ENCODE measurements at regions not wholly inside any gene's neighbourhood (a gene's known extent, or its start where the extent isn't known, plus 50 kb on each side); places are given as distances from the start of the nearest gene placed in this dataset.
"Not testable (repeated sequence)": the region's sequence is repeated elsewhere in the genome, so short reads cannot be mapped to it uniquely, and the experiment has no call there.

DNA sequence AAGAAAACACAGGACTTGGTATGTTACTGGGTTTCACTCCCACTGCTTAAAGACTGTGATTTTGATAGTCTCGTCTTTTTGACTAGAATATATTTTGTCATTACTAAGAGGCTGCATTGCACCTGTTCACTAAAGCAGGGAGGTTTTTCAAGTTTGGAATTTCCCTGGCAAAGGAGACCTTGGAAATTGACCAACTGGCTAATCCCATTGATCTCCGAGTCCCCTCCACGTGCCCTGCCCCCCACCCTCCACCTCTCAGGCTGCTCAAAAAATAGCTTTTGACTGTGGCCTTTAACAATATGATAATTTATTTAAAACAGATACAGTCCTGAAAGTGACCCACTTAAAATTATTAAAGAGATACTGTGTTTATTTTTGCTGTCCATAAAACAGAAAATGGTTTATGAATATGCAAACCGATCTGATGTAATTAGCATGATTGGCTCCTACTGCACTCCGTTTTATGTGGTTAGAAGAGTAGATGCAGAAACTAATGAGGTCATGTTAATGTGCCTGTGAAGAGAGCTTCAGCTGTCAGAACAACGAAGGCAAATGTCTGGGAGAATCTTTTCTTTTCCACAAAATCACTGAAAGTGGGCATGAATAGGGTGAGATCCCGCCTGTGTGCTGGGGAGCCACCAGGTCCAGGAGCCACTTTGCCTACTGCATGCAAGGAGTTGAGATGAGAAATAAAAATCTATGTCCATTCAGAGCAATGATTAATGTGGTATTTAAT, 361.5 kb downstream of the RRAGC start:
- DNase-seq = no peak

DNA sequence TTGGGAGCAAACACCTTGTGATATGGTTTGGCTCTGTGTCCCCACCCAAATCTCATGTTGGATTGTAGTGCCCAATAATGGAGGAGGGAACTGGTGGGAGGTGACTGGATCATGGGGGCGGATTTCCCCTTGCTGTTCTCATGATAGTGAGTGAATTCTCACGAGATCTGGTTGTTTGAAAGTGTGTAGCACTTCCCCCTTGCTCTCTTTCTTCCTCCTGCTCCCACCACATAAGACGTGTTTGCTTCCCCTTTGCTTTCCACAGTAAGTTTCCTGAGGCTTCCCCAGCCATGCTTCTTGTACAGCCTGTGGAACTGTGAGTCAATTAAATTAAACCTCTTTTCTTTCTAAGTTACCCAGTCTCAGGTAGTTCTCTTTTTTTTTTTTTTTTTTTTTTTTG, 366.3 kb downstream of the RRAGC start:
- DNase-seq = not testable (repeated sequence)

DNA sequence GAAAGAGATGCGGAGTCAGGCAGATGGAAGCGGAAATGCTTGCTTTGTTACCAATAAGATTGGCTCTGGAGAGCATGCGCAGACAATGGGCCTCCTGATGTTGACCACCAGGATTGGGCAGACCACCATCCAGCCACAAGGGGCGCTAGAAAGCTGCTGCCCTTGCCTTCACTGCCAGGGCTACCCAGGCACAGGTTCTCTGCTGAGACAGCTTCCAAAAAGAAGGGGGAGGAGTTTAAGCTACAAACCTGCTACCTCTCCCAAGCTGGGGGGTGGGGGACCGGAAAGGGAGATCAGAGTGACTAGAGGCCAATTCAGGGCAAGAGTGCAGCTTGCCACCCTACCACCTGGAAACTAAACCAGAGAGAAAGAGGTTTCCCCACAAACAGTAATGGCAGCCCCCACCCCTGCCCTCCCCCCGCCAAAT, 369.7 kb downstream of the RRAGC start:
- no peak for DNase-seq

DNA sequence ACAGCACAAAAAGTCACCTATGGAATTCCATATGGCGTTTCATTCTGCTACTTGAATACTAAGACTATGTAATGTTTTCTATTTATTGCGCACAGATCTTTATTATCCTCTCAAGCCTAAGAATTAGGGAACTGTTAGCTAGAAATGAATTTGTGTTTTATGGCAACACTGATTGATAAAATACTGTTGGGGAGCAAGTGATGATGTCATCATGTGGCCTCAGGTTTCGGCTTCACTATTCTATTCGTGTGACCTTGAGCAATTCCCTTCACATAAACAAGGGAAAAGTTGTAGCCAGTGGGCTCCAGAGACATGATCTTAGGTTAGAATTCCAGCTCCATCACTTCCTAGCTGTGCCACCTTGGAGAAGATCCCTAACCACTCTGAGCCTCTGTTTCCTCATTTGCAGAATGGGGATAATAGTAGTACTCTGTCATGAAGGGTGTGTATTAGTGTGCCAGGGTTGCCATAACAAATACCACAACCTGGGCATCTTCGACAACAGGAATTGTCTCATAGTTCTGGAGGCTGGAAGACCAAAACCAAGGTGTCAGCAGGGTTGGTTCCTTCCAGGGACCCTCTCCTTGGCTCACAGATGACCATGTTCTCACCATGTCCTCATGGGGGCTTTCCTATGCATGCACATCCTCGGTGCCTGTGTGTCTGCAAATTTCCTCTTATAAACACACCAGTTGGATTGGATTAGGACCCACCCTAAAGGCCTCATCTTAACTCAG, 371.2 kb downstream of the RRAGC start:
- no peak for DNase-seq

GRCh38 chr1:38487396-38487795, 372.2 kb downstream of the RRAGC start:
- no peak for DNase-seq

GRCh38 chr1:38486085-38486484, 373.5 kb downstream of the RRAGC start:
- no peak for DNase-seq

GRCh38 chr1:38481871-38482826, 377.4 kb downstream of the RRAGC start:
- DNase-seq = no peak

DNA sequence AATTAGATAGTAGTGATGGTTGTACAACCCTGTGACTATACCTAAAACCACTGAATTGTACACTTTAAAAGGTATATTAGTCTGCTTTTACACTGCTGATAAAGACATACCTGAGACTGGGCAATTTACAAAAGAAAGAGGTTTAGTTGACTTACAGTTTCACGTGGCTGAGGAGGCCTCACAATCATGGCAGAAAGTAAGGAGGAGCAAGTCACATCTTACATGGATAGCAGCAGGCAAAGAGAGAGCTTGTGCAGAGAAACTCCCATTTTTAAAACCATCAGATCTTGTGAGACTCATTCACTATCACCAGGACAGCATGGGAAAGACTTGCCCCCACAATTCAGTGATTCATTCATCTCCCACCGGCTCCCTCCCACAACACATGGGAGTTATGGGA, 379.9 kb downstream of the RRAGC start:
- not testable (repeated sequence) for DNase-seq

DNA sequence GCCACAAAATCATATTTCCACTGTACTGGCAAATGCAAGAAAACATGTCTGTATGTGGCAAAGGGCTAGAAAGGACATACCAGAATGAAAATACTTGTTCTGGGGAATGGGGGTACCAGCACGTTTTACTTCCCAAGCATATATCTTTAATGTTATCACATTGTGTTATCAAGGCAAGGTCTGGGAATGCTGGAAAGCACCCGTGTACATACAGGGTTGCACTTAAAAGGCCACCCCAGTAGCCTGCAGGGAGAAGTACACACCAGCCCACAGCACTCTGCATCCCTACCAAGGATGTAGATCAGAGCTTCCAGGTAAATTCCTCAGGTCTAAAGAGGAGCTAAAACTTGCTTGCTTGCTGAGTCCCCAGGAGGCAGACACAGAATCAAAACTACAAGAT, 381.8 kb downstream of the RRAGC start:
- DNase-seq = no peak

DNA sequence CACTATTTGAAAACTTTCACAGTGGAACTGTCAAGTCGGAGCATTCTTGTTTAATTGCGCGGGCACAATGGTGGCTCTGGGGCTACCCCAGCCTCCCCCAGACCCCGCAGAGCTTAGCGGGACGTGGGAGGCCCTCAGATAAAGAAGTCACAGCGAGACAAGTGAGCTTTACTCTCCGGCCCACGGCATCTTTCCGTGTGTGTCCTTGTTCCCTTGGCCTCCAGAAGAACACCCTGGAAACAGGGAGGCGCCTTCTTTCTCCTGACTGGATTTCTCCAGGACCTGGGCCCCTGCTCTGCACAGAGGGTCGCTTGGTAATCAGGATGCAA, 382.8 kb downstream of the RRAGC start:
- no peak for DNase-seq

DNA sequence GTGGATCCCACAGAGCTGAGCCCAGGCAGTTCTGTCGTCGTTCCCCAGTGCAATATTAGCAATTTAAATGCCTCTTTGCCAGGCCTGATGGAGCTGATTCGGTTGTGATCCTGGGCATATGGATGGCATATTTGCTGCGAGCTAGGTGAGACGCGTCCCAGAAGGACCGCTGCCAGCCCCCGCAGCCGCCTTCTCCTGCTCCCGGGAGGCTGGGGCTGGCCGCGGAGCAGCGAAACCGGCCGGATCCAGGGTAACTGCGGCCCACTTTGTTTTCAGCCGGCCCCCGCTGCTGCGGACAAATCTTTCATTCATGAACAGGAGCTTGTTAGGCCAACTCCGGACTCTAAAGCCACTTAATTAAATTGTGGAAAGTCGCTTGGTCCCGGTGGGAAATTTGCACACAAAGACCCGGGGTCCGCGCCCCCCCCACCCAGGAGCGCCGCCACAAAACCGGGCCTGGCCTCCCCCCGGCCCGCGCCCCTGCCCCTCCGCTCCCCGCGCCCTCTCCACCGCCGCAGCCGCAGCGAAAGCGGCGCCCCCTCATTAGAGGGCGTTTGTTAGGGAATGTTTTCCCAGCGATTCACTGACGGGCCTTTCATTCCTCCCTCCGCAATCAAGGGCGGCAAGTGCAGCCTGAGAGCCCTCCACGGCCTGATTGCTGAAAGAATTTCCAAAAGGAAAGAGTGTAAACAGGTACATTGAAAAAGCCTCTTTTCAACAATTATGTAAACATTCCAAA, 383.3 kb downstream of the RRAGC start:
- no peak for DNase-seq

- DNase-seq = no peak
Observed at GRCh38 chr1:38475624-38476005, 384.0 kb downstream of the RRAGC start.

- DNase-seq = no peak
Observed at GRCh38 chr1:38474738-38475623, 384.6 kb downstream of the RRAGC start.

GRCh38 chr1:38466487-38466886, 393.1 kb downstream of the RRAGC start:
- DNase-seq = no peak

DNA sequence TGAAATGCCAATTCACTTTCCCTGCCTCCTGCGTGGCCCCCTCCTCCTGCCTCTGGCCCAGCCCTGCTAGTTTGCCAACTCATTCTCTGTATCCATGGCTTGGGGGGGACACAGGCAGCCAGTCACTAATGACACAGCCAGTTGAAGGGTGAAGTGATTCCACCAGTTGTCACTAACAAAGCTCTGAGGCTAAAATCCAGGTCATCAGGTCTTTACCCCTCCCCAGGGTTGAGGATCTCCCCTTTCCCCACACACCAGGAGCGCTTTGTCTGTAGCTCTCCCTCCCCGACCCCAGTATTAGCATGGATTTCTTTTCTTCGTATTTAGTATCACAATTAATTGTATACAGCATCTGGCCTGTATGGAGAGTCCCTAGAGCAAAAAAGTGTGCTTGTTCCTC, 394.1 kb downstream of the RRAGC start:
- DNase-seq = no peak

DNA sequence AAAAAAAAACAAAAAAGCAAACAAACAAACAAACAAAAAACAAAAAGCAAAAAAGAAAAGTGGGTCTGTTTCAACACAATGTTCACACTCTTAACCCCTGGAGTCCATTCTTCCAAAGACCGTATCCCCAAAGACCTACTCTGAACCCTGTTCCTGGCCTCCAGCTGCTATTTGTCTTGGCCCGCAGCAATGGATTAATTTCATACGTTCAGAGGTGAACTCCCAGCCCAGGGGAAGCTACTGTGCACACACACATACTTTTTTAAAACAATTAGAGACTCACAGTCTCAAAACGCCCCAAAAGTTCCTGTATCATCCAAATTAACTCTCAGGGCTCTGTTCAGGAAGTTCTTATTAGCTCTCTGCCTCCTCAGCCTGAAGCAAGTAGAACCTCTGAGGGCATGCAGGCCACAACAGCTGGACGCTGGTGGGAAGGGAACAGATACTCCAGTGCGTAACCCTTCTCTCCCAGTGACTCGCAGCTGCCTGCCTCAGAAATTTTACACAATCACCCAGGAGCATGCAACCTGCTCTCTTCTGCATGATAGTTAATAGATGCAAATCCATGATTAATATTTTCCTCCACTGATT, 395.4 kb downstream of the RRAGC start:
- DNase-seq = no peak

DNA sequence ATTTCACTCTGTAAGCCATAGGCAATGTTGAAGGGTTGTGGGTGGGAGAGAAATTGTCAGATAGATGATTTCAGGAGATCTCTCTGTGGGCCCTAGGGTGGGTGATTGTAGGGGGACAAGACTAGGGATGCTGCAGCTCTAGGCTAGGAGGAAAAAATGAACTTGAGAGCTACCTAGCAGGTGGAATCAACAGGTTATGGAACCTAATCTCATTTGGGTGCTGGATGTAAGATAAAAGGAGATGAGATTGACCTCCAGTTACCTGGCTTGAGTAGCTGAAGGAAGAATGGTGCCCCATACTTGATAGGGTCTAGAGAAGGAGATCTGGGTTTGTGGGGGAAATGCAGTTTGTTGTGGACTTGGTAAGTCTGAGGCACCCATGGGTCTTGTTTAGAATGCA, 396.5 kb downstream of the RRAGC start:
- no peak for DNase-seq

- DNase-seq = no peak
Observed at GRCh38 chr1:38456531-38456876, 403.1 kb downstream of the RRAGC start.

DNA sequence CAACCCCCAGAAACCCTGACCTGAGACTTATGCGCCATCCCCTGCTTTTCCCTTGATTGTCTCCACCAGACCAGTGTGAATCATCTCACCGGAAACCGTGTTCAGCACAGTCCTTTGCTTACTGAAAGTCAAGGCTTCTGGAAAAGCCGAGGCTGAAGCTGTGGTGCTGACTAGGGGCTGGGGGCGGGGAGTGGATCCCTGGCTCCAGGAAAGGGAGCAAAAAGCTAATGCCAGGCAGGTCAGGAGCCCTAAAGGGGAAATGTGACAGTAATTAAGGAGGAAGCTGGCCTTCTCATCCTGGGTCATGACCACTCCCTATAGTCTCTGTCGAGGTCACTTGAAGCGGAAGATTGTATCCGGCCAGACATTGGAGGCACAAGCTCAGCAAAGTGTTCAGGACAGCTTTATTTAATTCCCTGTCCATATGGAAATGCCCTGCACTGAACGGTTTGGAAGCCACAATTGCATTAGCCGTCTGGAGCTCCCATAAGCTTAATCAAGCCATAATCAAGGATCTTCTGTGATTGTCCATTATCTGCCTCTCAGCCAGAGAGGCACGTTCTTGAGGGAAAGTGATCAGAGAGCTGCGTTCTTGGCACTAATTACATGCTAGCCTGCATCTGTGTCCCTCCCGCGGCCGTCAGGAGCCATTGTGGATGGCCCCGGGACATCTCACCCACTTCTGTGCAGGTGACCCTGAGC, 403.6 kb downstream of the RRAGC start:
- DNase-seq = no peak

GRCh38 chr1:38454749-38455441, 404.7 kb downstream of the RRAGC start:
- no peak for DNase-seq

All from GOT3 (cell line).